H1 (cell line): ENCODE measurements at regions not wholly inside any gene's neighbourhood (a gene's known extent, or its start where the extent isn't known, plus 50 kb on each side); places are given as distances from the start of the nearest gene placed in this dataset.

Source experiments
- ATF3 ChIP-seq: IDR thresholded peaks from 2 replicates; pipeline ENCODE4 v1.6.1; 2011; ENCODE audit warnings: low read depth, mild to moderate bottlenecking, low read length; ENCODE audit not compliant: insufficient read depth
- CHD2 ChIP-seq: IDR thresholded peaks from 2 replicates; pipeline ENCODE4 v1.6.1; 2012; ENCODE audit warnings: low read length, improper control_type of control experiment
- EGR1 ChIP-seq: IDR thresholded peaks from 2 replicates; pipeline ENCODE4 v1.6.1; 2011; ENCODE audit warnings: low read depth, low read length, borderline replicate concordance

DNA sequence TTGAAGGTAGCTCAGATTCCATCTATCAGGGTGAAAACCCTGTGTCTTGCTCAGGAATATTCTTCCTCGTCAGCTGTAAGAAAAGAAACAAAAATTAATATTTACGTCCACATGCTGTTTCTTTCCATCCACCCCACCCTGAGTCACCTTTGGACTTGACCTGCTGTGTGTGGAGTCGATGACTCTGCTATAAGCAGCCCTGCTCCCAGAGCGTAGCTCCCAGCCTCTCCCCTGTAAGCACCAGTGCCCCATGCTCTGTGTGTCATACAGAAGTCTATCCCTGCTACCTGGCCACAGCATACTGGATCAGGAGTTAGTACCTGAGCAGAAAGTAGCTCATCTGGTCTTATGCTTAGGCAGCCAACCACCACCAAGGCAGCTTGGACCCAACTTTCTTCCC is 223.6 kb downstream of the SOD2 start (continued):
- TF ChIP-seq EGR1 (no peak), ATF3 (no peak), CHD2 (no peak)
- TF ChIP-seq, all 59 proteins: peak for 0
